ENCODE measurements at regions not wholly inside any gene's neighbourhood (a gene's known extent, or its start where the extent isn't known, plus 50 kb on each side); places are given as distances from the start of the nearest gene placed in this dataset.

- H3K9me2 ChIP-seq (ENCODE audit: insufficient read depth), result no peaks in the 10 kb centered on the region
- H3K27me3 ChIP-seq (ENCODE audit: insufficient read depth, low read depth), result no peaks in the 10 kb centered on the region
- no peak overlapping the region for H3K4me3 ChIP-seq
- H3K4me2 ChIP-seq, result no peak overlapping the region
- CTCF ChIA-PET, result no interaction called here
- H3F3A ChIP-seq (ENCODE audit: insufficient read depth, low read depth), result no peaks in the 10 kb centered on the region
- no peaks in the 10 kb centered on the region for H3K9me3 ChIP-seq (ENCODE audit: insufficient read depth, low read depth)
- POLR2A ChIA-PET (ENCODE audit: unreplicated experiment), result no interaction called here
- no peaks in the 10 kb centered on the region for H3K79me2 ChIP-seq (ENCODE audit: low read depth)
- 0 out of 2 replicates have a peak, but pooled peaks cover 4% of the 10 kb centered on the region for H4K20me1 ChIP-seq (ENCODE audit: insufficient read depth)
- H3K36me3 ChIP-seq (ENCODE audit: low read depth), result no peaks in the 10 kb centered on the region
- no peak overlapping the region for H3K27ac ChIP-seq
- BruUV-seq (replicated peaks), result no TSS peak
- TF ChIP-seq CTCF (conservative IDR thresholded peaks at IDR 0.05) (no peak), EZH2 (IDR thresholded peaks at IDR 0.05; ENCODE audit: low read depth) (no peak)
- no peaks in the 10 kb centered on the region for H3K4me1 ChIP-seq (replicated peaks; ENCODE audit: insufficient read depth)
- DNase-seq, result no peak
- intact Hi-C loops (cut with micrococcal nuclease; ENCODE audit: unreplicated experiment), result loop anchor here (5.0 kb wide), 1 partner anchor 971 kb away; no protein-coding TSS in a partner anchor
- H2AFZ ChIP-seq, result no peak overlapping the region
Measured at GRCh38 chr4:36411338-36411737, 129.9 kb downstream of the DTHD1 start.

GRCh38 chr4:36414248-36414647 is 132.8 kb downstream of the DTHD1 start:
- no TSS peak for BruUV-seq (replicated peaks)
- Histone ChIP-seq H3K9me3 (ENCODE audit: insufficient read depth, low read depth) (no peaks in the 10 kb centered on the region), H3F3A (ENCODE audit: insufficient read depth, low read depth) (no peaks in the 10 kb centered on the region), H3K9me2 (ENCODE audit: insufficient read depth) (no peaks in the 10 kb centered on the region), H3K27ac (no peak overlapping the region), H3K4me1 (replicated peaks; ENCODE audit: insufficient read depth) (no peaks in the 10 kb centered on the region), H3K79me2 (ENCODE audit: low read depth) (no peaks in the 10 kb centered on the region), H3K36me3 (ENCODE audit: low read depth) (no peaks in the 10 kb centered on the region), H3K27me3 (ENCODE audit: insufficient read depth, low read depth) (no peaks in the 10 kb centered on the region), H2AFZ (no peak overlapping the region), H3K4me2 (no peak overlapping the region), H4K20me1 (ENCODE audit: insufficient read depth) (0 out of 2 replicates have a peak, but pooled peaks cover 4% of the 10 kb centered on the region), H3K4me3 (no peak overlapping the region)
- ChIA-PET CTCF (interaction anchor here (0.6 to 0.9 kb wide), 2 partner anchors 975 to 1012 kb away, joined by 3 read pairs; no protein-coding TSS in a partner anchor), POLR2A (ENCODE audit: unreplicated experiment) (no interaction called here)
- intact Hi-C loops (cut with micrococcal nuclease; ENCODE audit: unreplicated experiment), result loop anchor here (5.0 kb wide), 1 partner anchor 968 kb away; no protein-coding TSS in a partner anchor
- TF ChIP-seq CTCF (conservative IDR thresholded peaks at IDR 0.05) (peak; percentile 61), EZH2 (IDR thresholded peaks at IDR 0.05; ENCODE audit: low read depth) (no peak)
- no peak for DNase-seq

DNA sequence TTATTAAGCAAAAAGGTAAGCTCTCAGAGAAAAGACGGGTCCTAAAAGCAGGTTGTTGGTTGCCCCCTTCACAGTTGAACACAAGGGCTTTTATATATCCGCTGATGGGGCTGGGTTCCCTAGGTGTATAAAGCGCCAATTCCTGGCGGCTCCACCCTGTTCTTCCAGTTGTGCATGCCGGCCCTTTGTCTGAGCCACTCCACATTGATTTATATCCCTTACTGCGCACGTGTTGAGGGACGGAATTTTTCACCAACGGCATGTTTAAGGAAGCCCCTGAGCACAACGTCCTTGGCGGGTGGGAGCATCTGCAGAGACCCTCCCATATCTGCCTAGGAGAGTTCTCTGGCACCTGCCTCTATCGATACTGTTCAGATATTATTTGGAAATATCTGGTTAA is 135.7 kb downstream of the DTHD1 start:
- intact Hi-C loops (cut with micrococcal nuclease; ENCODE audit: unreplicated experiment), result no loop called here

More for the DNA sequence above, 135.7 kb downstream of the DTHD1 start:
- Histone ChIP-seq H3K9me2 (ENCODE audit: insufficient read depth) (no peaks in the 10 kb centered on the region), H3K4me3 (no peak overlapping the region), H4K20me1 (ENCODE audit: insufficient read depth) (0 out of 2 replicates have a peak, but pooled peaks cover 4% of the 10 kb centered on the region), H3F3A (ENCODE audit: insufficient read depth, low read depth) (no peaks in the 10 kb centered on the region), H3K36me3 (ENCODE audit: low read depth) (no peaks in the 10 kb centered on the region), H3K27me3 (ENCODE audit: insufficient read depth, low read depth) (no peaks in the 10 kb centered on the region), H3K79me2 (ENCODE audit: low read depth) (no peaks in the 10 kb centered on the region), H2AFZ (no peak overlapping the region), H3K4me2 (no peak overlapping the region), H3K4me1 (replicated peaks; ENCODE audit: insufficient read depth) (no peaks in the 10 kb centered on the region), H3K27ac (no peak overlapping the region), H3K9me3 (ENCODE audit: insufficient read depth, low read depth) (no peaks in the 10 kb centered on the region)
- no TSS peak for BruUV-seq (replicated peaks)
- no peak for TF ChIP-seq CTCF (conservative IDR thresholded peaks at IDR 0.05)
- TF ChIP-seq EZH2 (IDR thresholded peaks at IDR 0.05; ENCODE audit: low read depth), result no peak
- no peak for DNase-seq
- ChIA-PET CTCF (no interaction called here), POLR2A (ENCODE audit: unreplicated experiment) (no interaction called here)

Data from PC-9 (cell line).